SHP77 treated with DMSO at 0.1 percent for 48 hours (cell line): ENCODE measurements at regions not wholly inside any gene's neighbourhood (a gene's known extent, or its start where the extent isn't known, plus 50 kb on each side); places are given as distances from the start of the nearest gene placed in this dataset.
"Not testable (repeated sequence)": the region's sequence is repeated elsewhere in the genome, so short reads cannot be mapped to it uniquely, and the experiment has no call there.

Experiments used
- DNase-seq: peaks from one replicate; lab custom pipeline; 2025; lab: John Stamatoyannopoulos, UW

GRCh38 chr7:9505516-9505915 lies 1072.1 kb downstream of the NXPH1 start:
- DNase-seq = no peak

DNA sequence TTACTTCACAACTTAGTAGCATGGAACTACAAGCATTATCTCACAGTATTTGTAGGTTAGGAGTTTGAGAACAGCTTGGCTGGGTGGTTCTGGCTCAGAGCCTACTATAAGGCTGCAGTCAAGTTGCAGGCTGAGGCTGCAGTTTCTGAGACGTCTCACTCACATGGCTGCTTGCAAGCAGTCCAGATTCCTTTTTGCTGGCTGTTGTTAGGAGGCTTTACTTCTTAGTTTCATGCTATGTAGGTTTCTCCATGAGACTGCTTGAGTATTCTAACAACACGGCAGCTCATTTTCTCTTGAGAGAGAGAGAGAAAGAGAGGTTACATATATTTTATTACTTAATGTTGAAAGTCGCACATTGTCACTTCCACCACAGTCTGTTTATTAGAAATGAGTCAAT lies 1073.9 kb downstream of the NXPH1 start:
- DNase-seq = no peak

DNA sequence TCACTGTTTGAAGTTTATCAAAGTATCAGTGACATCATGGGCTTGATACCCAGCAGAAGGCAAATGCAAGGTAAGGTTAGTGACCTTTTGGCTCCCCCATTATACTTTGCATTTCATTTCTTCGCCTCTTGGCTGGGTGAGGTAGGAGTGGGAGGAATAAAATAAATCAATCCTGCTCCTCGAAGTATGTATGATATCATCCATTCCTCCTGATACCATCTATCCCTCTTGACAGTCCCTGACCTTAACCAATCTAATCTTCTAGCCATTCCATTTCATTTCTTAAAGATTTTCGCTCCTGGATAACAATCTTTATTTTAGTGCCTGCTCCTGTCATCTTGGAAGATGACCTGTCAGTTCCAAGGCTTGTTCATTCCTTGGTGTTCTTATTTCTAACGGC lies 1083.3 kb downstream of the NXPH1 start:
- DNase-seq = no peak

DNA sequence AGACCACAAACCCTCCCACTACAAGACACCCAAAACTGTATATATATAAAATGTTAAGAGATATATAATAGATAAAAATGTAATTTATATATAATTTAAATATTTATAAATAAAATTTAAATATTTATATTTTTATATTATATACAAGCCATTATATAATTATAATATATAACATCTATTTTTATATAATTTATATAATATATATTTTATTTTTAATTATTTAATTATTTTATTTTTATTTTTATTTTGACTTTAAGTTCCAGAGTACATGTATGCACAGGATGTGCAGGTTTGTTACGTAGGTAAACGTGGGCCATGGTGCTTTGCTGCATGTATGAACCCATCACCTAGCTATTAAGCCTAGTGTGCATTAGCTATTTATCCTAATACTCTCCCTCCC lies 1090.2 kb downstream of the NXPH1 start:
- no peak for DNase-seq

- DNase-seq = not testable (repeated sequence)
Measured at GRCh38 chr7:9552431-9552830, 1119.0 kb downstream of the NXPH1 start.

- no peak for DNase-seq
Measured at GRCh38 chr7:9557853-9558252, 1124.4 kb downstream of the NXPH1 start.

DNA sequence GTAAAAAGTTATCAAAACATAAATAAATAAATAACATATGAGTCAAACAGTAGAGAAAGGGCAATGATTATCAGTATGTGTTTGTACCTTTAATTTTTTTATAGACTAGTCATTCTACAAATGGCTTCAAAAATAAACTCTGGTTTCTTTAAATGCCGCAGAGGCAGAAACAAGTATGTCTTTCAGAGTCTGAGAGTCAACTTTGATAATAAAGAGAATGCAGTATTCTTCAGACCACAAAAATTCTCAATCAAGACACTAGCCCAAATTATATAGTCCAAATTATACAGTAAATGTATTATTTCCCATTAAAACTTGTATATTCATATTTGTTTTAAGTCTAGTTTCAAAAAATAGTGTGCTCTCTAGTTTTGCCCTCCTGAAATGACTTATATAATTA lies 1142.3 kb downstream of the NXPH1 start:
- no peak for DNase-seq

GRCh38 chr7:9582824-9583223 lies 1149.4 kb downstream of the NXPH1 start:
- no peak for DNase-seq

DNA sequence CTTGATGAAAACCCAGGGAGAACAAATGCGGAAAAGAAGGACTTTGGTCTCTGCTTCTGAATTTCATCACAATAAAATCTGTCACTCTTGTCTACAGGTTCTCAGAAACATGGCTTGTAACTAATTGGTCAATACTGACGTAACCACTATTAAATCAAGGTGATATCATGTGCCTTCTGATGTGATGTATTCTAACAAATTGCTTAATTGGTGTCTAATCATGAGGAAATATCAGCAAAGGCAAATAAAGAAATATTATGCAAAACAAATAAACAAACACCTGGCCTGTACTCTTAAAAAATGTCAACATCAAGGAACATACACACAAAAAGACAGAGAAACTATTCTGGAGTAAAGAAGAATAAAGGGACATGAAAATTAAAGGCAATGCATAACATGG lies 1165.0 kb downstream of the NXPH1 start:
- no peak for DNase-seq

DNA sequence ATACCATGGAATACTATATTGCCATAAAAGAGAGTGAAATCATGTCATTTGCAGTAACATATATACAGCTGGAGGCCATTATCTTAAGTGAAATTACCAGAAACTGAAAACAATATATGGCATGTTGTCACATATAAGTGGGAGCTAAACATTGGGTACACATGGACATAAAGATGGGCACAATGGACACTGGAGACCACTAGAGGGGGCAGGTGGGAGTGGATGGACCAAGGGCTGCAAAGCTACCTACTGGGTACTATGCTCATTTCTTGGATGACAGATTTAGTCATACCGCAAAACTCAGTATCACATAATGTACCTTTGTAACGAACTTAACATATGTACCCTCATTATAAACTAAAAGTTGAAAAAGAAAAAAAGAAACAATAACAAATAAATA lies 1167.6 kb downstream of the NXPH1 start:
- DNase-seq = no peak

DNA sequence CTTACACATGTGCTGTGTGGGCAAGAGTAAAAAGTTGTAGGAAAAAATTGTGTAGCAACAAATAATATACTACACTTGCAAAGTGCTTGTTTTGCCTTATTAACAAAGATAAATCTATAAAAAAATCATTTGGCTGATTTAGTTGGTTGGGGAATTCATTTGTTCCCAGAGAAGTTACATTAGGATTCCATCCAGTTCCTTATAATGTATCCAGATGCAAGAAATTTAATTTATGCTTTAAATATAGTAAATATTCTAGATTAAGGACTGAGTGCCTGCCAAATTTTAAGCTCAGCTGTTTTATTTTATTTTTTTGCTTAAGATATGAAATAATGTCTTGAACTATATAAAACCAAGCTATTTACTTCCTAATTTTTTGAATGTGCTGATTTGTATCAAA lies 1169.9 kb downstream of the NXPH1 start:
- DNase-seq = no peak

- DNase-seq = no peak
Measured at GRCh38 chr7:9608560-9608959, 1175.2 kb downstream of the NXPH1 start.

DNA sequence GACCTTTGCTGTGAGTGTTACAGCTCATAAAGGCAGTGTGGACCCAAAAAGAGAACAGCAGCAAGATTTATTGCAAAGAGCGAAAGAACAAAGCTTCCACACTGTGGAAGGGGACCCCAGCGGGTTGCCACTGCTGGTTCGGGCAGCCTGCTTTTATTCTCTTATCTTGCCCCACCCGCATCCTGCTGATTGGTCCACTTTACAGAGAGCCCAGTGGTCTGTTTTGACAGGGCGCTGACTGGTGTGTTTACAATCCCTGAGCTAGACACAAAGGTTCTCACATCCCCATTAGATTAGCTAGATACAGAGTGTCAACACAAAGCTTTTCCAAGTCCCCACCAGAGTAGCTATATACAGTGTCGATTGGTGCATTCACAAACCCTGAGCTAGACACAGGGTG lies 1187.5 kb downstream of the NXPH1 start:
- DNase-seq = not testable (repeated sequence)

- not testable (repeated sequence) for DNase-seq
Measured at GRCh38 chr7:9621306-9621902, 1188.0 kb downstream of the NXPH1 start.

DNA sequence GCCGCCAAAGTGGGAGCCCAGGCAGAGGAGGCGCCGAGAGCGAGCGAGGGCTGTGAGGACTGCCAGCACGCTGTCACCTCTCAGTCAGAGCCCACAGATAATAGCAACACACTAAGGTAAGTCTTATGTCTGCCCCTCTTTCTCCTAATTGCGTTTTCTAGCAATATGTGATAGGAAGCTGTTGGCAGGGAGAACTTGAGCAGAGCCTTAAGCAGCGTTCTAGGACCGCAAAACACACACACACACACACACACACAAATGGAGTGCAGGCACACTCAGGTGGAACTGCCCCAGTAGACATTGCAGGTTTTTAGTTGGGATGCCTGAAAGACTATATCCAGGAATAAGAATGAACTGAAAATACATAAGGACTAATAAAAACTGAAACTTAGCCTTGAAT lies 1188.5 kb downstream of the NXPH1 start:
- no peak for DNase-seq

- no peak for DNase-seq
Measured at GRCh38 chr7:9625953-9626352, 1192.5 kb downstream of the NXPH1 start.

- DNase-seq = no peak
Measured at GRCh38 chr7:9645756-9646155, 1212.3 kb downstream of the NXPH1 start.

DNA sequence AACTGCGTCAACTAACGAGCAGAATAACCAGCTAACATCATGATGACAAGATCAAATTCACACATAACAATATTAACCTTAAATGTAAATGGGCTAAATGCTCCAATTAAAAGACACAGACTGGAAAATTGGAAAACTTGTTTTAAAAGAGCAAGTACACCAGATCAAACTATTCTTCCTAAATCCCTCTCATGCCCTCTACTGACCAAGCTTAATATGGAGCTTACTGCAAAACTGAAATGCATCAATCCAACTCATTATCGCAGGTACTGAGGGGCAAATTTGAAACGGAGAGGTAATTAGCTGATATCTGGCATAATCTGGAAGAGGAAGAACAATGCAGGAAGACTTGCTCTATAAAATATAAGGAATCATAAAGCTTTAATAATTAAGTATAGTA lies 1223.8 kb downstream of the NXPH1 start:
- no peak for DNase-seq

DNA sequence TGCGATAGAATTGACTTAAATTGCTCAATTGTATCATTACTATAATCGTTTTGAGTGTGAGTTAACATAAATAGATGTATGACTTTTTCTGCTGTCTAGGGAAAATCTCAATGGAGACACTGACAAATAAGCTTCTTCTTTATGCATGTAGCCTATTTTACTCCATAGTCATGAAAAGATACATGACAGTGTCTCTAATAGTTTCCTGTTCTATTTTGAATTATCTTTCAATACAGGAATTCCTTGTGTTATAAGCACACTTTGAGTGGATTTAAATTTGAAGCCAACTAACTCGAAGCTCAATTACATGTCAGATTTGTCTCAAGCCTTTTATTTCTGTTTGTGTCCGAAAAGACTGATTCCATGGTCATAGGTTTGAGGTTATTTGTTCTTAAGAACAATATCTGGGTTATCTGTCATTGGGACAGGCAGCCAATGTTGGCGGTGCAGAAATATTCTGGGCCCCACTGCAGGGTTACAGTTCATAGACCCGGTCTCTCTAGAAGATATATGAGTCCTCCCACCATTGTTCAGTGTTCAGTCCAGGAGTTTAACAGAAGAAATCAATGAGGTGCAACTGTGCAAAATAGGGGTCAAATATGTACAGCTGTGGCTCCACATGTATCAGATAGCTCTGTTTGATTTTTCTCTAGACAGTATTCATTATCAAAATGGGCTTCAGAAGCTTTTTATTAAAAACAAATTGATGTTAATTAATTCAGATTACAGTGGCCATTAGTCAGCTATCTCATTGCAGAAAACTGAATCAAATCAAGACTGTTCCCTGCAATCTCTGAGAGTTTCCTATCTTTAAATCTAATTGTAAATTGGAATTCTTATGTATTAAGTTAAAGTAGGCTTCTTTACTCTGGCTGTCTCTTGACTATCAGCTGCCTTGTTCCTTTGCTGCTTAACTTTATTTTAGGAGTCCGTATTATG lies 1238.8 kb downstream of the NXPH1 start:
- DNase-seq = no peak

DNA sequence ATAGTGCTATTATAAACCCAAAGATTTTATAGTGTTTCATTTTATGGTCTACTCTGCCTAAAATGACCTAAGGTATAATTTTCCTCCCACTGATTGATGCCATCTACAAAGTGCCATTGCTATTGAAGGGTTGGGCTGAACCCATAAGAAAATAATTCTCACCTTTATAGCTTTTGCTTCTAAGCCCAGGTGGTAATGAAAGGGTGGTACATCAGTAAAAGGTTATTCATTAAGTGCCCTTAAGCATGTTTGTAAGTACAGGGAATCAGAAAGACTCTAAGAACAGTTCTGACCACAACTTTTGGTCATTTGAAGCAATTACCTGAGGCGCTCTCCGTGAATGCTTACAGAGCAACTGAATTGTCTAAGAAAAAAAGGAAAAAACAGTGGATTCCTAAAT lies 1247.3 kb downstream of the NXPH1 start:
- no peak for DNase-seq

DNA sequence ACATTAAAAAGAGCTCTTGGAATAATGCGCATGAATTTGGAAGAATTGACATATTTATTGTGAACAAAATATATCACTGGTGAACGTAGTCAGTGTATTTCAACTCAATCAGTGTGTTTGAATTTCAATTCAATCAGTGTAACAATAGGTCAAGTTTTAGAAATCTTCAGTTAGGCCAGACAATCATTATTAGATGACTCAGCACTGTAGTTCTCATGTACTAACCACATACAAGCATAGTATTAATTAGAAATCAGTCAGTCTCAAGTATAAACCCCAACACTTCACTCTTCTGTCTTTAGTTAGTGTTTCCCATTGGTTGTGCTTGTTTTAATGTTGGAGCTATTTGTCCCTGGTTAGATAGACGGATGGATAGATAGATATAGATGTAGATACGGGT lies 1247.9 kb downstream of the NXPH1 start:
- DNase-seq = no peak

DNA sequence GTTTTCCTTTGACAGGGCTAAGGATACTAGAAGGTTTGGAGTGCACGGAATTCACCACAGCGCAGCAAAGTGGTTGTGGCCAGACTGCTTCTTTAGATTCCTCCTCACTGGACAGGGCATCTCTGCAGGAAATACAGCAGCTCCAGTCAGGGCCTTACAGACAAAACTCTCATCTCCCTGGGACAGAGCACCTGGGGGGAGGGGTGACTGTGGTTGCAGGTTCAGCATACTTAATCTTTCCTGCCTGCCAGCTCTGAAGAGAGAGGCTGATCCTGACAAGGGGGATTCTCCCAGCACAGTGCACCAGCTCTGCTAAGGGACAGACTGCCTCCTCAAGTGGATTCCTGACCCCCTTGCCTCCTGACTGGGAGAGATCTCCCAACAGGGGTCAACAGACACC lies 1257.9 kb downstream of the NXPH1 start:
- DNase-seq = no peak

DNA sequence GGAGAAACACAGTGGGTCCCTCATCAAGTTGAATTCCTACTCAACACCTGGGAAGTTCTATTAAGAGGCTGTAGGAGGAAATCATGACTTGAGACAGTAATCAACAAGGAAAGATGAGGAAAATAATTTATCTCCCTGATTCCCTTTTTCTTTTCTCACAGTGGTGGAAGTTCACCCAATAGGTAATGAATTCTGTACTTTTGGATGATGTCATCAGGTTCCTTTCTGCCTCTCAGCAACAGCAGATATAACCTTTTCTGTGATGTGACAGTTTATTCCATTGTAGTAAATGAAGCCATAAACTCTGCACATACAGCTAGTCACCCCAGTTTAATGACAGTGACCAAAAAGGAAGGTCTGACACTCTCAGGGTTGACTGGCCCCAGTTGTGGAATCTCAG lies 1265.0 kb downstream of the NXPH1 start:
- DNase-seq = no peak

DNA sequence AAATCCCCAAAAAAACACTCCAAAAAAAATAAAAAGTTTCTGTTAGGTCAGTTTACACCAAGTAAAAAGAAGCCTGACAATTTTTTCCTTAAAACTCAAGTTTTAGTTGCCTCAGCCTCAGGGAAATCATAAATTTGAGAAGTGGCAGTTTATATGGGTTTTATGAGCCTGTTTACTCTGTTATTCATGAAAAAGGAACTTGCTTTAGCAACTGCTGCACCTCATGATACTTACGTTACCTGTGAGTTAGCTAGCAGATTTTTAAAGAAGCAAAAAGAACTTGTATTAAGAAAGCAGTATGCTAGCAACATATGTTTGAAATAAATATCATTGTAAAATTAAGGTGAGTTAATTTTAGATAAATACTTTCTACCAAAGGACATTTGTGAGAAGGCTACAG lies 1264.5 kb upstream of the PHF14 start:
- DNase-seq = no peak
